ENCODE measurements at regions not wholly inside any gene's neighbourhood (a gene's known extent, or its start where the extent isn't known, plus 50 kb on each side); places are given as distances from the start of the nearest gene placed in this dataset.

DNA sequence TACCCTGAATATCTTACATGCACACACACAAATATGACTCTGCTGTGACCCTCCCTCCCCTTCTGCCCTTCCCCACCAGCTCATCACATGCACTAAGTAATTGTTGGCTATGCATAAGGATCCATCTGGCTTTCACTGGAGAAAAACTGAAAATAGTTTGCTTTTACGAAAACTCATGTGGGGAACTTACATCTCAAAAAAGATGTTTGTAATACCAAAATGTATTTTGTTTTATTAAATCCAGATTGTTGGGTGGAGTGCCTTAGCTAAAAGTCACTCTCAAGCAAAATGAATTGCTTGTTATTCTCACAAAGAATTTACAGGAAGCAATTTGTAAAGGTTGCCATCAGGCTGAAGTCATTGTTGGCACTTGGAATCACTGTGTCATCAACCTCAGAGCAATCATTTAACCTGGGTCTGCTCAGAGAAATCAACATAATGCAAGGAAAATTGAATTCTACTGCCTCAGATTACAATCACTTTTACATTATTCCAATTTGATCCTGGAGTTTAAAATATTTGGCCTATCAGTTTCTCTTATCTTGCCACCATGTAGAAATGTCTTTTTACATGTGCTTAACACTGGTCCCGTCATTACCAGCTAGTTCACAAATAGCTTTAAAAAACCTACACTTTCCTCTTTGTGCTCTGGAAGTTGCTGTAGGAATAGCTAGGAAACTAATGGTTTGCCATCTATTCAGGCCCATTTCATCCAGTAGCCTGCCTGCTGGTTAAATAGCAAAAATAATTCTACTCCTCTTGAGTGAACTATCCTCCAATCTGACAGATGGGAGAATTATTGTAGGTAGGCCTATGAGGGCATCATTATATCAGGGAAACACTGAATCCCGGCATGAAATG is 90.3 kb upstream of the TMEM17 start:
- peak; percentile 4 for DNase-seq (ENCODE audit: low read depth)

DNA sequence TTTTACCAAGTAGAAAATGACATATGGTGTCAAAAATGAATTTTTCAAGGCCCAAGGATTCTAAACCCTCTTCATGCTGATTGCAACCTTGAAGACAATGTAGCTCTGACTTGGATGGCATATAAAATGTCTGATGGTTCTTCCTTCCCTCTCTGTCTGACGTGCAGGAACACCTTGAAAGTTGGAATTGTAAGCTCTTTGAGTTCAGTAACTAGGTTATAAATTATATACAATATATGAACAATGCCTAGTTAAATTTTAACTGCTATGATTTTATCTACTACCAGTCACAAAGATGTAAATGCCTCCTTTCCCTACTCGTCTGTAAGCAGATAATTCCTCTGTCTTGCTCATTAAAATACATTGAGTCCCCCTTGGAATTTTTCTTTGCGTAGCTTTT is 89.5 kb upstream of the TMEM17 start:
- no peak for DNase-seq (ENCODE audit: low read depth)

DNA sequence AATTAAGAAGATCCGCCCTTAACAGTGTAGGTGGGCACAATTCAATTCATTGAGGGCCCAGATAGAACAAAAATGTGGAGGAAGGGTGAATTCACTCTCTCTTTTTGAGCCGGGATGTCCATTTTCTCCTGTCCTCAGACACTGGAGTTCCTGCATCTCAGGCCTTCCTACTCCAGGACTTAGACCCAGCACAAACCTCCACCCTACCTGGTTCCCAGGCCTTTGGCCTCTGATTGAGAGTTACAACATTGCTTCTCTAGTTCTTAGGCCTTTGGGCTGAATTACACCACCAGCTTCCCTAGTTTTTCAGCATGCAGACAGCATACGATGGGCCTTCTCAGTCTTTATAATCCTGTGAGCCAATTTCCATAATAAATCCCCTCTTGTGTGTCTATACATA is 87.8 kb upstream of the TMEM17 start:
- DNase-seq (ENCODE audit: low read depth): no peak

GRCh38 chr2:62591491-62591890 is 85.5 kb upstream of the TMEM17 start:
- DNase-seq (ENCODE audit: low read depth): no peak

GRCh38 chr2:62589691-62590356 is 83.8 kb upstream of the TMEM17 start:
- no peak for DNase-seq (ENCODE audit: low read depth)

GRCh38 chr2:62587592-62587991 is 81.6 kb upstream of the TMEM17 start:
- DNase-seq (ENCODE audit: low read depth): no peak

GRCh38 chr2:62586981-62587380 is 81.0 kb upstream of the TMEM17 start:
- peak; percentile 63 for DNase-seq (ENCODE audit: low read depth)

DNA sequence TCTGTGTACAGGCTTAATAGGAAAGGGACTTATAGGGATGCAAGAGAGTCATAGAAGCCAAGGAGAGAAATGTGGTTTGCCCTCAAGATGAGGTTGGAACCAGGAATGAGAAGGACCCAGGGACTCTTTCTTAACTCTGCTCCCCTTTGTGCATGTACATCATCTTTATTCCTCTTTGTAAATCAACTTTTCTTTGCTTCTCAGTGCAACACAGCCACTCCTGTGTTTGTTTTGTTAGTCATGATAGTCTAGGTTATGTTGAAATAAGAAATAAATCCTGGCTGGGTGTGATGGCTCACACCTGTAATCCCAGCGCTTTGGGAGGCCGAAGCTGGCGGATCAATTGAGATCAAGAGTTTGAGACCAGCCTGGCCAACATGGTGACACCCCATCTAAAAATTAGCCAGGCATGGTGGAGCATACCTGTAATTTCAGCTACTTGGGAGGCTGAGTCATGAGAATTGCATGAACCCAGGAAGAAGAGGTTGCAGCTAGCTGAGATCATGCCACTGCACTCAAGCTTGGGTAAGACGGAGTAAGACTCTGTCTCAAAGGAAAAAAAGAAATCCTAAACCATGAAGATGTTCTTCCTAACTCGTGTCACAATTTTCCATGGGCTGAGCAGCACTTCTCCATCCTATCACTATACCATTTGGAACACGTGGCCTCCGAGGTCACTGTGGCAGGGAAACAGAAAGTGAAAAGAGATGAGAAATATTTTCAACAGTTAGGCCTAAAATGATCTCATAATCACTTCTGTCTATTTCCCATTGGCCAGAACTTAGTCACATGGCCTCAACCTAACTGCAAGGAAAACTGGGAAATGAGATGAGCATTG is 73.0 kb upstream of the TMEM17 start:
- DNase-seq (ENCODE audit: low read depth): peak; percentile 78

DNA sequence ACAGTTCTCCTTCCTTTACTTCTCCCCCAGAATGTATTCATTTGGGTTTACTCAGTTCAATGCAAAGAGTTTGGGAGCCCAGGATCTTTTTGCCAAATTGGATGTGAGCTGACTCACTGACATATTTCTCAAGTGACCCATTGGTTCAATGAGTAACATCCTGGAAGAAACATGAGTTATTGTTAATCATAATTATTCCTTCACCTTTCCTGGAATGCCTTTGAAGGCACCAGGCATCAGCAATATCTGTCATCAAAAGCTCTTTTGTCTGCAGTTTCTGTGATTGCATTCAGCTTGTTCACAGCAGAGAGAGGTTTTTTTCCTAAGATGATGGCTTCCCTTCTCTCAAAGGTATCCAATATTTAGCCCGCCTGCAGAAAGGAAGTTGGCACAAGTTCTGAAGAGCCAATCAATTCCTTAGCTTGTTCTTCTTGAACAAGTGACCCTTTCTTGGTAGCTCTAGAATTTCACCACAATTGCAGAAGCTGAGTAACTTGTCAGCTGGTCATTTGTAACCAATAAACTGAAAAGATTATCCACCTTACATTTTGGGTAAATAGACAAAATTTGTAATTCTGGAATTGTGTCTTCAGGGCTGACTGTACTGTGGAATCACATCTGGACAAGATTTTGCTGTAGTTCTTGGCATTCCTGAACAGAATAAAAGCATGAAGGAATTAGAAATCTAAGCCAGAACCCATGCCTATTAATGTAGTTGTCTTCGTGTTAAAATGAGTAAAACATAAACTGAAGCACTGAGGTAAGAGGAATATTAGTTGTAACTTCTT is 72.2 kb upstream of the TMEM17 start:
- peak; percentile 86 for DNase-seq (ENCODE audit: low read depth)

DNA sequence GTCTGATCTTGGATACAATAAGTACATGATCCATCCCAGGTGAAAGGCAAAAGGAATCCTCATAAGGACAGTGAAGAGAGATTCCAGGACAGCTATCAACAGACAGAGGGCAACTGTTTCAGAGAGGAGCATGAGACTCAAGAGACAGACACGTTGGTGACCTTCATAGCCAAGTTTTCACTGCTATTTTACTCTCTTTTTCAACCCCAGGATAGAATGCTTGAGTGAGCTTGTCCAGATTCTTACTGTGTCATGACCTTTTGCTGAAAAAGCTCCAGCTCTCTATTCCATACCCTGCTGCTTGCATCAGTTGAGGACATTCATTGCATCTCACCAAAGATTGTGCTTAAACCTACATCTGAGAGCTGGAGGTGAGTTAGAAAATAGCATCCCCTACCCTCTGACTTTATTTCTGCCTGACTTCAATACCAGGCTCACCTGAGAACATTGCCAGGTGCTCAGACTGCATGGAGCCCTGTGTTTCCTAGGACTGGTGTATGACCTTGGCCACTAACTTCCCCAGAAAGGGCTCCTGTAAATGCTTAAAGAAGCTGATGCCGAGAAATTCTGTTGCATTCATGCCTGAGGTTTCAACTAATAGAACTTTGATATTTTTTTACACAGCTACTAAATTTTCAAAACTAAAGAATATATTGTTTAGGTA is 70.4 kb upstream of the TMEM17 start:
- no peak for DNase-seq (ENCODE audit: low read depth)

GRCh38 chr2:62573936-62574335 is 67.9 kb upstream of the TMEM17 start:
- DNase-seq (ENCODE audit: low read depth): no peak

- peak; percentile 30 for DNase-seq (ENCODE audit: low read depth)
These were observed 67.2 kb upstream of the TMEM17 start for GRCh38 chr2:62573137-62573731.

- no peak for DNase-seq (ENCODE audit: low read depth)
These were observed 65.1 kb upstream of the TMEM17 start for GRCh38 chr2:62570861-62571698.

DNA sequence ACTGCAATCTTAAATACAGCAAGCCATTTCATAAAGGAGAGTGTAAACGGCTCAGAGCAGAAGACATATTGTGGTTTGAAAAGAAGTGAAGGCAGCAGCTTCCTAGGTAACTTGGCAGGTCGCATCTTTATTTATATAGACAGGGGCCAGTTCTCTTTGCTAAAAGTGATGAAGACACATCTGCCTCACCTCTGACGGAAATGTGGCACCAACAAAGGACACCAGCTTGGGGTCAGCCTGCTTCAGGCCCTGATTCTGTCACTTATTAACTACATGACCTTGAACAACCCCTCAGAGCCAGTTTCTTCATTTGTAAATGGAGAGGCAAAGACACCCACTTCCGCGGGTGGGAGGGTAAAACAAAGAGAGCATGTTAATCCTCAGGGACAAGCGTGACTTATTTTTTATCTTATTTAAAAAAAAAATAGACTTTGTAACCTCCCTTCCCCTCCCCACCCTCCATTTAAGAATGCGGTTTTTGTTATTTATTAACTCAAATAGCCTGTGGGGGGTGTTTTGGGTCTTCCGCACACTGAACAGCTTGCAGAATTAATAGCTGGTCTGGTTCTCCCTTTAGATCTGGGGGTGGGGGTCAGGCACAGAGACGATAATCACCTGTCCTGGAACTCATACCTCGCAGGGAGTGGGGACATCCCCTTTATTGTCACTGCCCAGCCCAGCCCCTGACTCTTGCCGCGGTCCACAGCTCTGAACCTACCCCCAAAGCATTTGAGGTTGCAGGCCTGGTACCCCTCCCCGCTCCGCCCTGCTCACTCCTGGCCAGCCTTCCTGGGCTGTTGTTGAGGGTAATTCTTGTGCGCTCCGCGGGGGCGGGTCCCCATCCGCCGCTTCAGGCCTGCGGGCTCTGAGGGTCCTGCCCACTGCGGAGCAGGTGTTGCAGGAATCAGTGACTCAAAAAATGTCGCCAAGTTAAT is 64.2 kb upstream of the TMEM17 start:
- DNase-seq (ENCODE audit: low read depth): no peak

DNA sequence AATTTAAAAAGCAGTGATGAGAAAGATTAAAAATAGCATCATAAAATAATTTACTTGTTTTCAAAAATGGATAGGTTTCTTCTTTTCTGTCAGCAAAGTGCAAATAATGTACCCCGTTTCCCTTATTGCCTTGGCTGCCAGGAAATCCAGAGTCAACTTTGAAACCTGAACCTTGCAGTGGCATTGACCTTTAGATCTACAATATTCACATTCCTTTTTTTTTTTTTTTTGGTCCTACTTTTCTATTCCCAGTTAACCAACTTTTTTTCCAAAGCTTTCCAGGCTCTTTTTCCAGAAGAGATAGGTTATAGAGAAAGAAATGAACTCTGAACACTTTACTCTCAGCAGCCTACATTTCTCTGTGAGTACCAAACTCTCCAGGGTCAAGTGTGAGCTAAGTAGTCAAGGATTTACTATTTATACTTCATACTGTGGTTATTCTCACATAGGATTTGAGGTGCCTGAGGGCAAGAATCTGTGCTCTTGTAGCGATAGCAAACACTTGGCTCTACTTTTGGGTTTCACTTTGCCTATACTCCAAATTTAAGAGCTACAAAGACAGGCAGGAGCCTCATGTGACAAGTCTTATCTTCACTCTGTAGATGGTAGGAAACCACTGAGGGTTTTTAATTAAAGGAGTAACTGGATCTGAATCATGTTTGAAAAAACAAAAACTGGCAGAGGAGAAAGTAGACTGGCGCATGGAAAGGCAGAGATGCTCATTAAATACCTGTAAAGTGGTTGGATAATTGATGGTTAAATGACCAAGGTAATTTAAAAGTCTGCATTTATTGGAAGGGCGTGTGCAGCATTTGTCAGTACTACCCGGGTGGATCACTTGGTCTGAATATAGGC is 63.2 kb upstream of the TMEM17 start:
- DNase-seq (ENCODE audit: low read depth): no peak

- DNase-seq (ENCODE audit: low read depth): no peak
These were observed 62.1 kb upstream of the TMEM17 start for GRCh38 chr2:62568074-62568473.

- no peak for DNase-seq (ENCODE audit: low read depth)
These were observed 61.7 kb upstream of the TMEM17 start for GRCh38 chr2:62567669-62568068.

GRCh38 chr2:62566847-62567246 is 60.9 kb upstream of the TMEM17 start:
- no peak for DNase-seq (ENCODE audit: low read depth)

Measured in non-pigmented ciliary epithelial cell (primary cell).